ENCODE measurements at regions not wholly inside any gene's neighbourhood (a gene's known extent, or its start where the extent isn't known, plus 50 kb on each side); places are given as distances from the start of the nearest gene placed in this dataset.

DNA sequence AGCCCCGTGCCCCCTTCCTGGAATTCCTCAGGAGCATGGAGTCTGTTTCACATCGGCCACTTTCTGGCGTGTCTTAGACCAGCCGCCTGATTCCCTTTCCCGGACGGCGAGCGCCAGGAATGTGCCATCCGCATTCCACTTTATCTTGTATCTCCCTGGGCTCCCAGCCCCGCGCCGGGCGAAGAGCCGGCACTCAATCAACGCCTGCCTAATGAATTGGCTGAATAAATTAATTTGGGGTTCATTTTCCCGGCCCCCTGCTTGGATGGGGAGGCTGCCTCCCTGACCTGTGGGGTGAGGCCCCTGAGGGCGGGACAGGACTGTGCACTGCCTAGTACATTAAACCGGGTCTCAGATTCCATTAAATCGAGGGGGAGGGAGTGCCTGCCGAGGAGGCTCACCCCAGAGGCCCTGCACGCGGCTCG, 282.3 kb upstream of the TNRC6C start:
- no peak overlapping the region for H2BK120ac ChIP-seq (ENCODE audit: low read depth, low read length)
- no peak overlapping the region for H3K27ac ChIP-seq (ENCODE audit: low read depth, low read length)
- H3K4me3 ChIP-seq (ENCODE audit: low read length) = no peak overlapping the region
- DNase-seq = no peak
- no peak overlapping the region for H3K4me2 ChIP-seq (ENCODE audit: low read length)
- no peak overlapping the region for H2AK5ac ChIP-seq (ENCODE audit: low read length)
- H3K56ac ChIP-seq (ENCODE audit: low read length) = no peak overlapping the region
- H3K23ac ChIP-seq (ENCODE audit: low read length) = no peak overlapping the region
- no peak overlapping the region for H4K8ac ChIP-seq (ENCODE audit: low read depth, low read length)
- no peaks in the 10 kb centered on the region for H3K79me2 ChIP-seq (ENCODE audit: control insufficient read depth, insufficient read depth, low read length)
- no peaks in the 10 kb centered on the region for H3K4me1 ChIP-seq (ENCODE audit: control insufficient read depth, low read depth, low read length)
- no peaks in the 10 kb centered on the region for H3K79me1 ChIP-seq (ENCODE audit: low read length)
- no peaks in the 10 kb centered on the region for H3K36me3 ChIP-seq (ENCODE audit: control insufficient read depth, insufficient read depth, low read length)
- no peak overlapping the region for H3K18ac ChIP-seq (ENCODE audit: low read length)
- H3K27me3 ChIP-seq (ENCODE audit: insufficient read depth, low read length, poor library complexity) = no peaks in the 10 kb centered on the region
- H3K9ac ChIP-seq (ENCODE audit: low read length) = no peak overlapping the region
- no peak overlapping the region for H2BK15ac ChIP-seq (replicated peaks; ENCODE audit: low read depth)
- no peak overlapping the region for H4K5ac ChIP-seq (ENCODE audit: low read length)
- WGBS (ENCODE audit: extremely low coverage, insufficient coverage, low lambda C conversion rate) = no CpG with 5 or more reads among the region's 23 CpGs
- no peak overlapping the region for H2BK5ac ChIP-seq (ENCODE audit: low read length)
- H3K4ac ChIP-seq (ENCODE audit: low read depth, low read length) = no peak overlapping the region

DNA sequence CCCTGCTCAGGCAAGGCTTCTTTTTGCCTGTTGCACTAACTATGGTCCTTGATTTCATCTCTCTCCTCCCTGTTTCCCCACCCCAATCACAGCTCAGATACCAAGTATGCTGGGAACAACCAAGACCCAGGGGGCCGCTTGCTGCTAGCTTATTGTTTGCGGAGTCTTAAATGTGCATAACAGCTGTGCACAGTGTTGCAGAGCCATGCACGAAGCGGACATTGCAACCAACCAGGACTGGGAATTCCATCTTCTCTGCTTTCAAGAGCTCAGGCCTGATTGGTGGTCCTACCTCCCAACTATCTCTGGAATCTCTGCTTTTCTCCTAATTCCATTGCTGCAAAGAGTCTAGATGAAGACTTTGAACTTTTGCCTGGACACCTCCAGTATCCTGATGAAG, 281.3 kb upstream of the TNRC6C start:
- Histone ChIP-seq H3K27me3 (ENCODE audit: insufficient read depth, low read length, poor library complexity) (no peaks in the 10 kb centered on the region), H4K5ac (ENCODE audit: low read length) (no peak overlapping the region)

DNA sequence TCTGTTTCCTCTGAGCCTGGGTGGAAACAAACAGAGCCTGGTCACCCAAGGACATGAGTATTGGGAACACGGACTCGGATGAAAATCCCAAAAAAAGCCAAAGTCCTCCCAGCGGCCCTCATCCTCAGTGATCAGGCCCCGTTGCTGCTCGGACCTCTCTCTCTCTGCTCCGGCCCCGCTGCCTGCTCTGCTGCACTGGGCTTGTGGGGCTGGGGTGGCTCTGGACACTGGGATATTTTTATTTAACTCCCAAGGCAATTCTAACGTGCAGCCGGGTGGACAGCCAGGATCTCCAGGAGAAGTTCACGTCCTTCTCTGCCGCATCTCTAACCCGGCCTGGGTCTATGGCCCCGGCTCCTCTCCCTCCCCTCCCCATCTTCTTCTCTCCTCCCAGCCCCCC, 280.9 kb upstream of the TNRC6C start:
- no peak overlapping the region for H3K56ac ChIP-seq (ENCODE audit: low read length)

More for the DNA sequence above, 281.3 kb upstream of the TNRC6C start:
- Histone ChIP-seq H2BK5ac (ENCODE audit: low read length) (no peak overlapping the region), H3K56ac (ENCODE audit: low read length) (no peak overlapping the region), H3K27ac (ENCODE audit: low read depth, low read length) (no peak overlapping the region), H4K8ac (ENCODE audit: low read depth, low read length) (no peak overlapping the region), H3K18ac (ENCODE audit: low read length) (no peak overlapping the region), H2BK15ac (replicated peaks; ENCODE audit: low read depth) (no peak overlapping the region), H3K4me3 (ENCODE audit: low read length) (no peak overlapping the region), H2BK120ac (ENCODE audit: low read depth, low read length) (no peak overlapping the region), H3K36me3 (ENCODE audit: control insufficient read depth, insufficient read depth, low read length) (no peaks in the 10 kb centered on the region), H3K79me2 (ENCODE audit: control insufficient read depth, insufficient read depth, low read length) (no peaks in the 10 kb centered on the region), H3K23ac (ENCODE audit: low read length) (no peak overlapping the region), H3K4me1 (ENCODE audit: control insufficient read depth, low read depth, low read length) (no peaks in the 10 kb centered on the region), H3K79me1 (ENCODE audit: low read length) (no peaks in the 10 kb centered on the region), H3K4me2 (ENCODE audit: low read length) (no peak overlapping the region), H3K9ac (ENCODE audit: low read length) (no peak overlapping the region), H3K4ac (ENCODE audit: low read depth, low read length) (no peak overlapping the region), H2AK5ac (ENCODE audit: low read length) (no peak overlapping the region)
- DNase-seq = no peak
- WGBS (ENCODE audit: extremely low coverage, insufficient coverage, low lambda C conversion rate) = no CpG with 5 or more reads among the region's 4 CpGs

DNA sequence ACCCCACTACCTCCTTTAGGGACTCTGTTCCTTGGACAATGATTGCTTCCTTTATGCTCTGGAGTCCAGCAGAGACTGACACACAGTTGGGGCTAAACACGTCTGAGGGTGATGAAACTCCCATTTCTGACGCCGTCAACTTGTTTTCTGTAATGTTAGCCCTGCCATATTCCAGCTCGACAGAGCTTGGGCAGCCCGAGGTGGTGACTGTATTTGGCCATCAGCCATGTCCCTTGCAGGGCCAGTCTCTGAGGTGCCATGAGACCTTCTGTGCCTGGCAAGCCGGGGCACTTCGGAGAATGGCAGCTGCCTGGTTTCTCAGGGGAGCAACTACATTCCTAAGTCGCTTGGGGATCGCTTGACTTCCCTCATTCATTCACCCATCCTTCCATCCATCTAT, 278.9 kb upstream of the TNRC6C start:
- Histone ChIP-seq H4K8ac (ENCODE audit: low read depth, low read length) (no peak overlapping the region), H2BK120ac (ENCODE audit: low read depth, low read length) (no peak overlapping the region), H4K5ac (ENCODE audit: low read length) (no peak overlapping the region), H3K56ac (ENCODE audit: low read length) (no peak overlapping the region), H3K27ac (ENCODE audit: low read depth, low read length) (no peak overlapping the region), H2BK15ac (replicated peaks; ENCODE audit: low read depth) (no peak overlapping the region), H3K36me3 (ENCODE audit: control insufficient read depth, insufficient read depth, low read length) (no peaks in the 10 kb centered on the region), H3K18ac (ENCODE audit: low read length) (no peak overlapping the region), H3K79me1 (ENCODE audit: low read length) (no peaks in the 10 kb centered on the region), H3K27me3 (ENCODE audit: insufficient read depth, low read length, poor library complexity) (no peaks in the 10 kb centered on the region), H2AK5ac (ENCODE audit: low read length) (no peak overlapping the region), H3K23ac (ENCODE audit: low read length) (no peak overlapping the region), H3K4me3 (ENCODE audit: low read length) (no peak overlapping the region), H3K4me1 (ENCODE audit: control insufficient read depth, low read depth, low read length) (no peaks in the 10 kb centered on the region), H2BK5ac (ENCODE audit: low read length) (no peak overlapping the region), H3K4me2 (ENCODE audit: low read length) (no peak overlapping the region), H3K79me2 (ENCODE audit: control insufficient read depth, insufficient read depth, low read length) (no peaks in the 10 kb centered on the region), H3K4ac (ENCODE audit: low read depth, low read length) (no peak overlapping the region), H3K9ac (ENCODE audit: low read length) (no peak overlapping the region)
- WGBS (ENCODE audit: extremely low coverage, insufficient coverage, low lambda C conversion rate) = no CpG with 5 or more reads among the region's 9 CpGs
- DNase-seq = no peak

More for the DNA sequence above, 280.9 kb upstream of the TNRC6C start:
- Histone ChIP-seq H3K79me1 (ENCODE audit: low read length) (no peaks in the 10 kb centered on the region), H3K27ac (ENCODE audit: low read depth, low read length) (no peak overlapping the region), H2BK15ac (replicated peaks; ENCODE audit: low read depth) (no peak overlapping the region), H3K23ac (ENCODE audit: low read length) (no peak overlapping the region), H3K9ac (ENCODE audit: low read length) (no peak overlapping the region), H2AK5ac (ENCODE audit: low read length) (no peak overlapping the region), H4K5ac (ENCODE audit: low read length) (no peak overlapping the region), H3K4me2 (ENCODE audit: low read length) (no peak overlapping the region), H3K79me2 (ENCODE audit: control insufficient read depth, insufficient read depth, low read length) (no peaks in the 10 kb centered on the region), H3K4me1 (ENCODE audit: control insufficient read depth, low read depth, low read length) (no peaks in the 10 kb centered on the region), H4K8ac (ENCODE audit: low read depth, low read length) (no peak overlapping the region), H2BK120ac (ENCODE audit: low read depth, low read length) (no peak overlapping the region), H3K36me3 (ENCODE audit: control insufficient read depth, insufficient read depth, low read length) (no peaks in the 10 kb centered on the region), H3K4ac (ENCODE audit: low read depth, low read length) (no peak overlapping the region), H2BK5ac (ENCODE audit: low read length) (no peak overlapping the region), H3K27me3 (ENCODE audit: insufficient read depth, low read length, poor library complexity) (no peaks in the 10 kb centered on the region), H3K4me3 (ENCODE audit: low read length) (no peak overlapping the region), H3K18ac (ENCODE audit: low read length) (no peak overlapping the region)
- no peak for DNase-seq
- WGBS (ENCODE audit: extremely low coverage, insufficient coverage, low lambda C conversion rate) = no CpG with 5 or more reads among the region's 13 CpGs

DNA sequence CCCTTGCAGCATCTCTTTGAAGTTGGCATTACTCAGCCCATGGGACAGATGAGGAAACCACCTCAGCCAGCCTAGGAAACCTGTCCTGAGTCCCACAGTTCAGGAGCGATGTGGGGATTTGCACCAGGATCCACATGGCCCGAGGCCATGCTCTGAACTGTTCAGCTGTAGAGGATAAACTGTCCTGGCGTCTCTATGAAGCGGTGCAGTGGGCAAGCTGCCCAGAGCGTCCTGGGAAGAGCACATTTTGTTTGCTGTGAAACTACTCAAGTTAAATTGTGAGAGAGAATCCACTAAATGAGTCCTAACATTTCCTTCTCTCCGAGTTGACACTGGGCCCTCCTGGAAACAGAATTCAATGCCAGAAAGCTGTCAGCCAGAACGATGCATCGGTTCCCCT, 276.6 kb upstream of the TNRC6C start:
- H3K23ac ChIP-seq (ENCODE audit: low read length) = no peak overlapping the region
- H3K9ac ChIP-seq (ENCODE audit: low read length) = no peak overlapping the region
- H3K27me3 ChIP-seq (ENCODE audit: insufficient read depth, low read length, poor library complexity) = no peaks in the 10 kb centered on the region
- no peak for DNase-seq
- no peak overlapping the region for H3K4me3 ChIP-seq (ENCODE audit: low read length)
- no peaks in the 10 kb centered on the region for H3K79me2 ChIP-seq (ENCODE audit: control insufficient read depth, insufficient read depth, low read length)
- H3K4me1 ChIP-seq (ENCODE audit: control insufficient read depth, low read depth, low read length) = no peaks in the 10 kb centered on the region
- no peak overlapping the region for H2BK120ac ChIP-seq (ENCODE audit: low read depth, low read length)
- no peaks in the 10 kb centered on the region for H3K79me1 ChIP-seq (ENCODE audit: low read length)
- no peaks in the 10 kb centered on the region for H3K36me3 ChIP-seq (ENCODE audit: control insufficient read depth, insufficient read depth, low read length)
- no peak overlapping the region for H3K56ac ChIP-seq (ENCODE audit: low read length)
- no CpG with 5 or more reads among the region's 8 CpGs for WGBS (ENCODE audit: extremely low coverage, insufficient coverage, low lambda C conversion rate)
- no peak overlapping the region for H3K4me2 ChIP-seq (ENCODE audit: low read length)
- no peak overlapping the region for H4K5ac ChIP-seq (ENCODE audit: low read length)
- H2BK15ac ChIP-seq (replicated peaks; ENCODE audit: low read depth) = no peak overlapping the region
- H4K8ac ChIP-seq (ENCODE audit: low read depth, low read length) = no peak overlapping the region
- H3K18ac ChIP-seq (ENCODE audit: low read length) = no peak overlapping the region
- no peak overlapping the region for H3K27ac ChIP-seq (ENCODE audit: low read depth, low read length)
- H2BK5ac ChIP-seq (ENCODE audit: low read length) = no peak overlapping the region
- no peak overlapping the region for H3K4ac ChIP-seq (ENCODE audit: low read depth, low read length)
- H2AK5ac ChIP-seq (ENCODE audit: low read length) = no peak overlapping the region

All from mesendoderm (in vitro differentiated cells).